GM12875 (cell line): ENCODE measurements at regions not wholly inside any gene's neighbourhood (a gene's known extent, or its start where the extent isn't known, plus 50 kb on each side); places are given as distances from the start of the nearest gene placed in this dataset.

Experiments used
- H3K4me3 ChIP-seq: one replicate; pipeline ENCODE4 v1.5.1; 2011; ENCODE audit warnings: low read depth, low read length, control low read depth
- TF ChIP-seq, protein P1 (sequence below): IDR thresholded peaks from 2 replicates; pipeline ENCODE4 v1.5.1; 2011; ENCODE audit warnings: low read depth, mild to moderate bottlenecking, control low read depth, inconsistent platforms, low read length, moderate library complexity, borderline replicate concordance; ENCODE audit not compliant: insufficient read depth

DNA sequence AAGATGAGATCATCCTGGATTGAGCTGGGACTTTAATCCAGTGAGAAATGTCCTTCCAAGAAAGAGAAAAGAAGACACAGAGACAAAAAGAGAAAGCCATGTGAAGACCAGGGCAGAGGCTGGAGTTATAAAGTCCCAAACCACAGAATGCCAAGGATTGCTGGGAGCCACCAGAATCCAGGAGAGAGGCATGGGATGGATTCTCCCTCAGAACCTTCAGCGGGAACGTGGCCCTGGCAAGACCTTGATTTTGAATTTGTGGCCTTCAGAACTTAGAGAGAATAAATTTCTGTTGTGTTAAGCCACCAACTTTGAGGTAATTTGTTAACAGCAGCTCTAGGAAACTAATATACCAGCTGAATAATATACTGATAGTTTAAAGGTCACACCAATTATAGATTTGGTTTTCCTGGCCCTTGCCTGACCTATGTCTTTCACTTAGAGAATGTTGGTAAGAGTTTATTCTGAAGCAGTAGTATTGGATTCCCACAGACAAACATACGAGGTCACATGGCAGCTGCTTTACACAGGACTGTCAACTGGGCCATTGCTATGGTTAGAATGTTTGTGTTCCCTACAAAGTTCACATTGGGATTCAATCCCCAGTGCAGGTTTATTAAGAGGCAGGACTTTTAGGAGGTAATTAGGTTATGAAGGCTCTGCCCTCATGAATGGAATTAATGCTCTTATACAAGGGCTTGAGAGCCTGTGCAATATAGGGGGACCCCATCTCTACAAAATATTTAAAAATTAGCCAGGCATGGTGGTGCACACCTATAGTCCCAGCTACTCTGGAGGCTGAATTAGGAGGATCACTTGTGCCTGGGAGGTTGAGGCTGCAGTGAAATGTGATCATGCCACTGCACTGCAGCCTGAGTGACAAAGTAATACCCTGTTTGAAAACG lies 156.5 kb upstream of the EEA1 start:
- TF ChIP-seq, protein P1, sequence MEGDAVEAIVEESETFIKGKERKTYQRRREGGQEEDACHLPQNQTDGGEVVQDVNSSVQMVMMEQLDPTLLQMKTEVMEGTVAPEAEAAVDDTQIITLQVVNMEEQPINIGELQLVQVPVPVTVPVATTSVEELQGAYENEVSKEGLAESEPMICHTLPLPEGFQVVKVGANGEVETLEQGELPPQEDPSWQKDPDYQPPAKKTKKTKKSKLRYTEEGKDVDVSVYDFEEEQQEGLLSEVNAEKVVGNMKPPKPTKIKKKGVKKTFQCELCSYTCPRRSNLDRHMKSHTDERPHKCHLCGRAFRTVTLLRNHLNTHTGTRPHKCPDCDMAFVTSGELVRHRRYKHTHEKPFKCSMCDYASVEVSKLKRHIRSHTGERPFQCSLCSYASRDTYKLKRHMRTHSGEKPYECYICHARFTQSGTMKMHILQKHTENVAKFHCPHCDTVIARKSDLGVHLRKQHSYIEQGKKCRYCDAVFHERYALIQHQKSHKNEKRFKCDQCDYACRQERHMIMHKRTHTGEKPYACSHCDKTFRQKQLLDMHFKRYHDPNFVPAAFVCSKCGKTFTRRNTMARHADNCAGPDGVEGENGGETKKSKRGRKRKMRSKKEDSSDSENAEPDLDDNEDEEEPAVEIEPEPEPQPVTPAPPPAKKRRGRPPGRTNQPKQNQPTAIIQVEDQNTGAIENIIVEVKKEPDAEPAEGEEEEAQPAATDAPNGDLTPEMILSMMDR = no peak
- no peak overlapping the region for H3K4me3 ChIP-seq

DNA sequence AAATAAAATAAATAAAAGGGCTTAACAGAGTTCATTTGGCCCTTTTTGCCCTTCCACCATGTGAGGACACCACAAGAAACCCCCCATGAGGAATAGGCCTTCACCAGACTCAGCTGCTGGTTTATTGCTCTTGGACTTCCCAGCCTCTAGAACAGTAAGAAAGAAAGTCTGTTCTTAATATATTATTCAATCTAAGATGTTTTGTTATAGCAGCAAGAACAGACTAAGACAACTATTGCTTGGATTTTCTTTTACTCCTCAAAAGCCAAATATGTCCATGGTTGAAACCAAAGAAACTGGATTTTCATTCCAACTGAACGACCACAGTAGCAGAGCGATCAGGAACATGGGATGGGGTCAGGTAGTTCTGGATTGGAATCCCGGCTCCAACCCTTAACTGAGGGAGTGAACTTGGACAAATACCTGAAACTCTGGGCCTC lies 157.2 kb upstream of the EEA1 start:
- TF ChIP-seq, protein P1 = no peak
- H3K4me3 ChIP-seq = no peak overlapping the region

DNA sequence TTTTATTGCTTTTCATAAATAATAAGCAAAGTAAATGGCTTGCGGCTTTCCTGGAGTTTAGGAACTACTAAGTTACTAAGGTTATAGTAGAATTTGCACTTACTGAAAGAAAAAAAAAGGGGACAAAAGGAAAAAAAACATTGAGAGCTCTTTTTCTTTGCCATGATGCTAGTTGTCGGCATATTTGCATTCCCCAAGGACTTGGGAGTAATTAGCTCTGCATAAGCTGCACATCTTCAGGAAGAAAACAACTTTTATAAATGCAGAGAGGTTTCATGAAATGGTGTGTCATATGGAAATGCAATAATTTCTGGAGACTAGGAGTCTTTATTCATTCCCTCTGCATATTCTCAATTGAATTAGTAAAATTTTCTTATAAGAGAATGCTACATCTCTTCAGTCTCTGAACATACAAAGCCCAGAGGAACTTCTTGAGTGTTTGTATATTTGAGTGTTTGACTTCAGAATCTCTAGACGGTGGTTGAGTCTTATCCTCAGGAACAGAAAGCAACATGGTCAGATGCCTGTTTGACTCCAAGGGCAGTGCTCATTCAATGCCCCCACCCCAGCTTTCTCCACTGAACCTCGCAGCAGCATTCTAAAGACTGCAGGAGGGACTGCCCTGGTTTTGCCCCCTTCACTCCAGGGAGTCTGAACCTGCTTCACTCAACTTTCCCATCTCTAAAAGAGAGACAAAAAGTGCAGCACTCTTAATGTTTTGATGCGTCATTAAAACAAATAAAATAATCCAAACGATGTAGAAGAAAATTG lies 158.9 kb upstream of the EEA1 start:
- H3K4me3 ChIP-seq = no peak overlapping the region
- TF ChIP-seq, protein P1 = no peak

DNA sequence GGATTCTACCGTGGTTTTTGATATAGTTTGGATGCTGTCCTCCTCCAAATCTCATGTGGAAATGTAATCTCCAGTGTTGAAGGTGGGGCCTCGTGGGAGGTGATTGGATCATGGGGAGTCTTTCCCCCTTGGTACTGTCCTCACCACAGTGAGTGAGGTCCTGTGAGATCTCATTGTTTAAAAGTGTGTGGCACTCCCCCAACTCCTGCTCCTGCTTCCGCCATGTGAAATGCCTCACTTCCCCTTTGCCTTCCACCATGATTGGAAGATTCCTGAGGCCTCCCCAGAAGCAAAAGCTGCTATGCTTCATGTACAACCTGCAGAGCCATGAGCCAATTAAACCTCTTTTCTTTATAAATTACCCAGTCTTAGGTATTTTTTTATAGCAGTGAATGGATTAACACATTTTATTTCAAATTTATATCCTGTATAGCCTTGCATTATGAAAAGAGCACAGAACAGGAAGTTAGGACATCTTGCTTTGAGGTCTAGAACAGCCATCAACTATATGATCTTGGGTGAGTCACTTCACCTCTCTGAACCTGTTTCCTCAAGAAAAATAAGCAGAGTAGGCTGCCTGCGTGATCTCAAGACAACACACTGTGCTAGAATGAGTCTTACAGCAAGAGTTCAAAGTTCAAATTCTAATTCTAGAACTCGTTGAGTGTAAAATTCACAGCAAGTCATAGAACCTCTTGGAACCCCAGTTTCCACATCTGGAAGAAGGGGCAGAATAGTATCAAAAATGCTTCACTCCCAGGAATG lies 160.9 kb upstream of the EEA1 start:
- no peak overlapping the region for H3K4me3 ChIP-seq

DNA sequence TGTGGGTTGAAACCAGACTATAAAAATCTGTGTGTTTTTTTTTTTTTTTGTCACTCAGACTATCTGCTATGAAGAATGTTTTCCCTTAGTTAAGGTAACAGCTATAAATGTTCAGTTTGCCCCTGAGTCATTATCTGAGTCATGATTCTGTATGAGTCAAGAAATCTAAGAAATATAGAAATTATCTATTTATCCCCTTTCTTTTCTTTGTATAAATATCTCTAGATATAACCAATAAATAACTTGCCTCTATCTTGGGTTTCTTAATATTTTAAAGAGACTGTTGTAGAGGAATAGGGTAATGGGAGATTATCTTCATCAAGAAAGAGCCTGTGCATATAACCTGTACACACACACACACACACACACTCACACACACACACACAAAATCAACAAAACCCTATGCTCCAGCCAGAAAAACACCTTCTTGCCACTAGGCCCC lies 161.7 kb upstream of the EEA1 start:
- TF ChIP-seq, protein P1 = no peak
- H3K4me3 ChIP-seq = no peak overlapping the region

More for the DNA sequence above, 160.9 kb upstream of the EEA1 start:
- TF ChIP-seq, protein P1 = no peak

DNA sequence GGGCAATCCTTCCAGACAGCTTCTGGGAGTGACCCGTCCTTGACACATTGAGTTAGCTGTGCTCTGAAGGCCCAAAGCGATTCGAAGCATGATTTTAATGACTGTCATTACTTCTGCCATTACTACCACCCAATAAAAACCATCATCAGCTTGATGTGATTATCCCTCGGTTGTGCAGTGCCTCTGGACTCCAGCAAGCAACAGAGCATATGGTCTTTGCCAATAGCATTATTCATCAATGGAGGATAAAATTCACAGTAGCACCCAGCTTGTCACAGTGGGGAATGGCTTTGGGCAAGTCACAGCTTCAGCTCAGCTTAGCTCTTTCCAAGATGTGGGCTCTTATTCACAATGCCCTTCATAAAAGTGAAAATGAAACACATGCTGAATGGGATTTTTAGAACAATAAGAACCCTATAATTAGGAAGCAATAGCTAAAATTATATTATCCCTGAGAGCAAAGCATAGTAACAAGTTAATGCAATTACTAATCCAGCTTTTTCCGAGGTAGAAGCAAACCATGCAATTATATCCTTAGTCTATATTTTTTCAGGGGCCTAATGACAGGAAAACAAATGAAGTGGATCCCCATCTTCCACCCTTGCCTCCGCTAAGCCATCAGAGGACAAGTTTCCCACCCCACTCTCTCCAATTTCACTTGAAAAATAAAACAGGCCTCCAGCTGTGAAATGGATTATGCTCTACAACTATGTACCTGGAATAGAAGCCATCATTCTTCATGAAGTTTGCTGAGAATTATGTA lies 163.0 kb upstream of the EEA1 start:
- no peak overlapping the region for H3K4me3 ChIP-seq
- TF ChIP-seq, protein P1 = no peak
